Stomach smooth muscle (tissue), 2 donors: ENCODE measurements at regions not wholly inside any gene's neighbourhood (a gene's known extent, or its start where the extent isn't known, plus 50 kb on each side); places are given as distances from the start of the nearest gene placed in this dataset.
"Not testable (repeated sequence)": the region's sequence is repeated elsewhere in the genome, so short reads cannot be mapped to it uniquely, and the experiment has no call there.

Experiments
- H3K27ac ChIP-seq: one replicate; pipeline ENCODE4 v1.7.0; 2013; ENCODE audit warnings: mild to moderate bottlenecking, low read length, inconsistent platforms
- H3K27me3 ChIP-seq, 2 donors: one replicate each; pipeline ENCODE4 v1.7.0; 2013; ENCODE audit warnings: low read length in 2 of 2; ENCODE audit not compliant: insufficient read depth in 2 of 2, control insufficient read depth in 1 of 2
- H3K36me3 ChIP-seq, 2 donors: one replicate each; pipeline ENCODE4 v1.7.0; 2013; ENCODE audit warnings: low read length in 2 of 2; ENCODE audit not compliant: control insufficient read depth in 2 of 2, insufficient read depth in 2 of 2
- H3K4me1 ChIP-seq: one replicate; pipeline ENCODE4 v1.7.0; 2013; ENCODE audit warnings: low read length; ENCODE audit not compliant: control insufficient read depth, insufficient read depth
- H3K4me3 ChIP-seq, 2 donors: one replicate each; pipeline ENCODE4 v1.7.0; 2013; ENCODE audit warnings: low read length in 2 of 2
- H3K9ac ChIP-seq, 2 donors: one replicate each; pipeline ENCODE4 v1.7.0; 2013; ENCODE audit warnings: low read length in 2 of 2, mild to moderate bottlenecking in 1 of 2
- H3K9me3 ChIP-seq, 2 donors: one replicate each; pipeline ENCODE4 v1.7.0; 2013; ENCODE audit warnings: low read length in 2 of 2; ENCODE audit not compliant: control insufficient read depth in 2 of 2
- donor health status: healthy.
- donor health status: Pancreatic carcinoma.

DNA sequence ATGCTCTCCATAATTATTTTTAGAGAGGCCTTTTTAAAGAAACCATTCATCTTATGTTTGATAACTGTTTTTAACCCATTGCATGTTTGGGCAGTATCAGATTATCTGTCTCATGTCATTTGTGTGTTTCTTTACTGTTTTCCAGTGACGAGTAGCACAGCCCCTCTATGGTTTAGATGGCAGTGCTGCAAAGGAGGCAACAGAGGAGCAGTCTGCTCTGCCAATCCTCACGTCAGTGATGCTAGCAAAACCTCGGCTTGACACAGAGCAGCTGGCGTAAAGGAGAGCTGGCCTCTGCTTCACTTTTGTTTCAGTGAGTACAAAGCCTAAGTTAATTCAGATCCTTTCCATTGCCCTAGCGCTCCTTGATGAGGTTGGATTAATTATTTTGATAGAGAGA, 80.4 kb upstream of the GARIN1A start:
- H3K9ac ChIP-seq: no peak overlapping the region
- H3K4me1 ChIP-seq: no peaks in the 10 kb centered on the region
- no peaks in the 10 kb centered on the region for H3K9me3 ChIP-seq
- H3K36me3 ChIP-seq: peaks cover 7 to 8% of the 10 kb centered on the region in 2 donors
- no peak overlapping the region for H3K27ac ChIP-seq
- H3K27me3 ChIP-seq: no peaks in the 10 kb centered on the region
- no peak overlapping the region for H3K4me3 ChIP-seq

DNA sequence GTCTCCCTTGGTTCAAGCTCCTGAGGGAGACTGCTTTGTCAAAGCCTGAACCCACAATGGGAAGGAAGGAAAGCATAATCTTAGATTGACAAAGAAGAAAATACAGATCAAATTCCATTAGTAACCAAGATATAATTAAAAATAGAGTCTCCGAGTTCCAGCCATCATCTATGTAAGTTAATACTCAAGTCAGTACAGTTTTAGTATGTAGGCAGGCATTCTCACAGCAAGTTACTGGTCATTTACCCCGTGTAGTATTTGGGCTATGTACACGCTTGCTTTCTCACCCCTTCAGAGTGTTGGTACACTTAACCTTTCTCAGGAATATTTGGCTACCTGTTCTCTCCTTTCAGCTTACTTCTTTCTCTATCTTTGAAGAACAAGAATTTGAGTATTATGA, 79.9 kb upstream of the GARIN1A start:
- H3K27ac ChIP-seq, H3K4me3 ChIP-seq: not testable (repeated sequence)

DNA sequence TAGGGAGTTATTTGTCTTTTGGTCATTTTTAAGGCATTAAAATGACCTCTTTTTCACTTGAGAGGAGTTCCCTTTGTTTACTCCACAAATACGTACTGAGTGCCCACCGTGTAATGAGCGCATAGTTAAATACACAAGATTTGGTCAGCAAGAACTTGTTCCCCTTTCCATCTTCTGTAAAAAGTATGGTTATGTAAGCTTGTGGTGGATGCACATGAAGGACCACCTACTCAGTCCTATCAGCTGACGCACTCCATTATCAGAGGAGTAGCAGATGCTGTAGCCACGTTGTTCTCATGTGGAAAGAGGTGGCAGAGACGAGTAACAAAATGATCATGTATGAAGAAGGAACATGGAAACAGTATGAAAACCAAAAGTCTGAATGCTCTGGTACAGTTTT, 78.0 kb upstream of the GARIN1A start:
- not testable (repeated sequence) for H3K4me3 ChIP-seq, H3K36me3 ChIP-seq, H3K9me3 ChIP-seq, H3K27me3 ChIP-seq, H3K27ac ChIP-seq, H3K4me1 ChIP-seq
- H3K9ac ChIP-seq: peak overlapping the region in 1 of 2 donors; percentile 22

More for the DNA sequence above, 79.9 kb upstream of the GARIN1A start:
- not testable (repeated sequence) for H3K9me3 ChIP-seq, H3K27me3 ChIP-seq, H3K9ac ChIP-seq, H3K4me1 ChIP-seq, H3K36me3 ChIP-seq

DNA sequence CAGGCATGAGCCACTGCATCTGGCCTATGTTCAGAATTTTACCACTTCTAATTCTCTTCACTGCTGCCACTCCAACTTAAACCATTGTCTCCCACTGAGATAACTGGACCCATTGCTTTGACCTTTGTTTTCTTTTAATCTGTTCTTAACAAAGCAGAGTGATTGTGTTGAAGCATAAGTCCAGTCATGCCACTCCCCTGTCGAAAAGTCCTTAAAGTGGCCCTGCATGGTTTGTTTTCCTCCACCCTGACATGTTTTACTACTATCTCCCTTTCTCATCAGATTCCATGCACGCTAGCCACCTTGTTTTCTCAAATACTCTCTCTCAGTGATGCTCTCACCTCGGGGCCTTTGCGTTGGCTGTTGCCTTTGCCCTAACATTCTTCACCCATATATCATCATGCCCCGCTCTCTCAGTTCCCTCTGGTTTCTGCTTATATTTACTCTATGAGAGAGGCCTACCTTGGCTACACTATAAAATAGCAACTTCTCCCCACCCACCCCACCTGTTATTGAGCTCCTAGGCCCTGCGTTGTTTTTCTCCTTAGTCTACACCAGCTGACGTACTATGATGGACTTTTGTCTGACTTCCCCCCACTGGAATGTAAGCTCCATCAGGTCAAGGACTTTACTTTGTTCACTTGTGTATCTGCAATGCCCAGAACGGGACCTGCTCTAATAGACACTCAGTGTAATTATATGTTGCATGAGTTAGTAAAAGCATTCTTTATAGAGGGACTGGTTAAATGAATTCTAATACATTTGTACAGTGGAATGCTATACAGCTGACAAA, 75.6 kb upstream of the GARIN1A start:
- H3K27me3 ChIP-seq, H3K9me3 ChIP-seq, H3K9ac ChIP-seq, H3K4me3 ChIP-seq, H3K4me1 ChIP-seq, H3K36me3 ChIP-seq, H3K27ac ChIP-seq: not testable (repeated sequence)

DNA sequence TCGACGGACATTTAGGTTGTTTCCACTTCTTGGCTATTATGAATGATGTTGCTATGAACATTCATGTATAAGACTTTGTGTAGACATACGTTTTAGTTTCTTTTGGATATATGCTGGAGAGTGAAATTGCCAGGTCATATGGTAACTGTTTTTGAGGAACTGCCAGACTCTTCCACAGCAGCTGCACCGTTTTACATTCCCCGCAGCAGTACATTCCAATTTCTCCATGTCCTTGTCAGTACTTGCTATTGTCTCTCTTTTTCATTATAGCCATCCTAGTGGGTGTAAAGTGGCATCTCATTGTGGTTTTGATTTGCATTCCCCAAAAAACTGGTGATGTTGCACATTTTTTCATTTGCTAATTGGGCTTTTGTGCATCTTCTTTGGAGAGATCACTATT, 73.1 kb upstream of the GARIN1A start:
- H3K4me1 ChIP-seq, H3K27ac ChIP-seq, H3K9me3 ChIP-seq, H3K9ac ChIP-seq, H3K36me3 ChIP-seq, H3K27me3 ChIP-seq, H3K4me3 ChIP-seq: not testable (repeated sequence)

DNA sequence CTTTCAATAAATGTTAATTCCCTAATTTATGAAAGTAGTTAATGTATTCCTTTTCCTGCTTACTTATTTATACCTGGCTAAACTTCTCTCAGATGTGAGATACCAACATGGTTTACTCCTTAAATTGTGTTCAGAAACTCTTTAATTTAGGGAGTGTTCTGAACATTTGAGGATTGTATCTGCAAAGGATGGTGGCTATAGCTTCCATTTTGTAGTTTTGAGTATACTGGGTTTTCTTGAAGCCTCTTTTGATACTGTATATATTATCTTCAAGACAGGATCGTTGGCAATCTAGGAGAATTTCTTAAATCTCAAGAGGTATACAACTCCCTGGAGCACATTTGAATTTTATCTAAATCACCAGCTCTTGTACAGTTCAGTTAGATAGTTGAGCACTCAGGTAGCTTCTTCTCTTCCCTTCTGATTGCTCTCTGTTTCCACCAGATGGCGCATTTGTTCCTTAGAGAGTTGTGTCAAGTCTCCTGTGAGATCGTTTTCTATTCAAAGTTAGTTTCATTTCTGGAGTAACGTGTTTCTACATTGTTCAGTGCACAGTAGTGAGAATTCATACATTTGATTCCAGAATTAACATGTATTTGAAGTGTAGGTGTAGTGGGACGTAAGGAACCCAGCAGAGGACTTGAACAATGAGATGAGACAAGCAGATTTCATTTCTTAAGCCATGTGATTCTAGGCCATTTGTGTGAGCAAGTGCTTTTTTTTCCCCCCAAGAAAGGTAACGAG, 63.2 kb upstream of the GARIN1A start:
- H3K4me3 ChIP-seq: peak overlapping the region in 1 of 2 donors; percentile 30
- not testable (repeated sequence) for H3K9me3 ChIP-seq, H3K4me1 ChIP-seq, H3K27me3 ChIP-seq, H3K27ac ChIP-seq, H3K36me3 ChIP-seq, H3K9ac ChIP-seq

DNA sequence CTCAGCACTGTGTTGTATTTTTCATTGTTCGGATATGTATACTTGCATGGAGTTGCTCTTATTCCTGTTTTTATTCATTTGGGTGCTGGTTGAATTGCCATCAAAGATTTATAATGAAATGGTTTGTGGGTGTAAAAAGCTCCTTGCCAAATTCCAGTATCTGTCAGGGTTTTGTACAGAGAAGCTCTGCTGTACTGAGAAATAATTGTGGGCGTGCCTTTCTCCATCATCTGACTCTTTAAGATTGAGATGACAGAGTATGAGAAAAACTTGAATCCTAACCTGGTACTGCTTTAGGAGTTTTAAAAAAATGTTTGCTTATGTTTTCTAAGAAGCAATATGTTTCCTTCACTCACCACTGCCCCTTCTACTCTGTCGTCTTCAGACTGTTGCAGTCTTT, 58.7 kb upstream of the GARIN1A start:
- H3K27me3 ChIP-seq, H3K36me3 ChIP-seq, H3K4me3 ChIP-seq, H3K4me1 ChIP-seq, H3K9ac ChIP-seq, H3K27ac ChIP-seq, H3K9me3 ChIP-seq: not testable (repeated sequence)

DNA sequence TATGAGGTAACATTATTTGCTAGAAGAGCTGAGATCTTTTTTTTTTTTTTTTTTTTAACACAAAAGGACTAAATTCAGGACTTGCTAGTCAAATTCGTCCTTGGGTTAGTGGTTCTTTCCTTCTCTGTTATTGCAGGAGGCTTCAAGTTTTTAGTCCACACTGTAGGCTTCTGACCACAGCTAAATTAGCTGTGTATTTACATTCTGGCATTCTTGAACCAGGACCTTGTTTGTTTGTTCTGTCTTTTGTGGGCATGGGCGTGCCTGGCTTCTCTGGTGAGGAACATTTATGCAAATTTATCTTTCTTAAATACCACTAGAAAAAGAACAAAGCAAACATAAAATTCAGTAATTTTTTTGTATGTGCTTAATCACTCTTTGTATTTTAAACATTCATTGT, 57.3 kb upstream of the GARIN1A start:
- not testable (repeated sequence) for H3K4me1 ChIP-seq, H3K27ac ChIP-seq, H3K27me3 ChIP-seq, H3K36me3 ChIP-seq, H3K9me3 ChIP-seq, H3K9ac ChIP-seq, H3K4me3 ChIP-seq

DNA sequence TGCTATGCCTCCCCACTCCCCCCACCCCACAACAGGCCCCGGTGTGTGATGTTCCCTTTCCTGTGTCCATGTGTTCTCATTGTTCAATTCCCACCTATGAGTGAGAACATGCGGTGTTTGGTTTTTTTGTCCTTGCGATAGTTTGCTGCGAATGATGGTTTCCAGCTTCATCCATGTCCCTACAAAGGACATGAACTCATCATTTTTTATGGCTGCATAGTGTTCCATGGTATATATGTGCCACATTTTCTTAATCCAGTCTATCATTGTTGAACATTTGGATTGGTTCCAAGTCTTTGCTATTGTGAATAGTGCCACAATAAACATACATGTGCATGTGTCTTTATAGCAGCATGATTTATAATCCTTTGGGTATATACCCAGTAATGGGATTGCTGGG, 55.3 kb upstream of the GARIN1A start:
- H3K4me1 ChIP-seq, H3K4me3 ChIP-seq, H3K27me3 ChIP-seq, H3K27ac ChIP-seq, H3K9me3 ChIP-seq, H3K9ac ChIP-seq, H3K36me3 ChIP-seq: not testable (repeated sequence)
